Prostate gland (tissue), 2 donors: ENCODE measurements at regions not wholly inside any gene's neighbourhood (a gene's known extent, or its start where the extent isn't known, plus 50 kb on each side); places are given as distances from the start of the nearest gene placed in this dataset.

Source experiments
- CTCF ChIP-seq, 4 experiments: fragments of 200-600 bp in 2 of 4; fragments of 450-650 bp in 2 of 4; sonication (generic) in 2 of 4; IDR thresholded peaks; 1 replicate in 3 of 4; 2 replicates in 1 of 4; pipeline ENCODE4 v1.5.1; 2016 to 2019; ENCODE audit warnings: antibody characterized with exemption in 4 of 4, mild to moderate bottlenecking in 2 of 4, moderate library complexity in 2 of 4
- POLR2AphosphoS5 ChIP-seq: sonication (generic); formaldehyde crosslinking; IDR thresholded peaks from one replicate; pipeline ENCODE4 v1.6.1; 2017; ENCODE audit warnings: antibody characterized with exemption

- TF ChIP-seq CTCF (IDR thresholded peaks at IDR 0.05) (no peak), POLR2AphosphoS5 (no peak)
These were observed 278.6 kb downstream of the CBLN1 start for GRCh38 chr16:49003022-49003421.
